ENCODE measurements at regions not wholly inside any gene's neighbourhood (a gene's known extent, or its start where the extent isn't known, plus 50 kb on each side); places are given as distances from the start of the nearest gene placed in this dataset.
"Not testable (repeated sequence)": the region's sequence is repeated elsewhere in the genome, so short reads cannot be mapped to it uniquely, and the experiment has no call there.

GRCh38 chr19:20482721-20483120 lies 82.9 kb downstream of the ZNF737 start:
- DNase-seq, result peak in 3 of 6 experiments; percentile 7 to 15 (median 14)

DNA sequence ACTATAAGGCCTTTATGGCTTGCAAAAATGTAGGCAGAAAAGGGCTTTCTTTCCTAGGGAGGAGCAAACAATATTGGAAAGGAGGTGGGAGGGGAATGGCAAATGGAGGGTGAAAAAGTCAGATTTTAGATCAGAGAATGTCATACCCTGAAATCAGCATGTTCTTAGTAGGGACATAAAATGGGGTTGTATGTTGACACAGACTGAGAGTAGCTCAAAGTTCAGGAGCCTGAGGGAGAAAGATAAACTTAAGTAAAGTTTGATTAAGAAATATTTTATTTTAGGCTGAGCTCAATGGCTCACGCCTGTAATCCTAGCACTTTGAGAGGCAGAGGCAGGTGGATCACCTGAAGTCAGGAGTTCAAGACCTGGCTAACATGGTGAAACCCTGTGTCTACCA lies 83.8 kb downstream of the ZNF737 start:
- DNase-seq, result no peak

GRCh38 chr19:20479483-20479882 lies 86.1 kb downstream of the ZNF737 start:
- DNase-seq, result no peak

DNA sequence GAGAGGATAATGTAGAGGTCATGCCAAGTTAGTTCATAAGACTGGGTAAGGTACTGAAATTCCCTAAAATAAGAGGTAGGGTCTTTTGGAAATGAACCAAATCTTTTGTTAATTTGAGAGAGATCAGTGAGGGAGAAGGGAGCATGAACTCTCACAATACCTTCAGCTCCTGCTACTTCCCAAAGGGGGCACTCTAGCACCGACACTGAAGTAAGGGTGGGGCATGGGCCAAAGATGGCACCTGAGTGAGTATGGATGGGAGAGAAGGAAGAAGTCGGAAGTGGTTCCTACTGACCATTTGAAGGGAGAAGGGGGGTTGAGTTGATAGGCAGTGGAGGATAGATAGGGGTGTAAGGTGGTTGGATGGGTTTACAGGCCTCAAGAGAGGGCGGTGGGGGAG lies 86.6 kb downstream of the ZNF737 start:
- no peak for DNase-seq

GRCh38 chr19:20472854-20473253 lies 92.7 kb downstream of the ZNF737 start:
- DNase-seq, result no peak

DNA sequence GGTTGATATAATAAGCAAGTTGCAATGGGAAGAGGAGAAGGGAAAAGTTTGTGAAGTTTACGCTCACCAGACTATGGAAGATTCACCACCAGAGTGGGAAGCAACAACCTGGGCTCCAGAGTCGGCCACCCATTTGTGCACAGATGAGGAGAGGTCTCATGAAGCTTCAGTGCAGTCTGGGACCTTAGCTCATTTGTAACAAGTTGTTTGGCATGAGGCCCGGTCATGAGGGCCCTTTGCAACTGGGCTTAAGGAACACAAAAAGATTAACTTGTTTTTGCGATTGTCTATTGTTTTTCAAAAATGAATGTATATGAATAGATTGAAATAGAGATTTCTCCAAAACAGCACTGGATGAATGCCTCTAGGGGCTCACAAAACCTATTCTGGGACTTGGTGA lies 94.2 kb downstream of the ZNF737 start:
- DNase-seq, result no peak

GRCh38 chr19:20470345-20471135 lies 95.0 kb downstream of the ZNF737 start:
- DNase-seq, result no peak

GRCh38 chr19:20466638-20466990 lies 99.0 kb downstream of the ZNF737 start:
- not testable (repeated sequence) for DNase-seq

- not testable (repeated sequence) for DNase-seq
Observed at GRCh38 chr19:20465922-20466637, 99.5 kb downstream of the ZNF737 start.

DNA sequence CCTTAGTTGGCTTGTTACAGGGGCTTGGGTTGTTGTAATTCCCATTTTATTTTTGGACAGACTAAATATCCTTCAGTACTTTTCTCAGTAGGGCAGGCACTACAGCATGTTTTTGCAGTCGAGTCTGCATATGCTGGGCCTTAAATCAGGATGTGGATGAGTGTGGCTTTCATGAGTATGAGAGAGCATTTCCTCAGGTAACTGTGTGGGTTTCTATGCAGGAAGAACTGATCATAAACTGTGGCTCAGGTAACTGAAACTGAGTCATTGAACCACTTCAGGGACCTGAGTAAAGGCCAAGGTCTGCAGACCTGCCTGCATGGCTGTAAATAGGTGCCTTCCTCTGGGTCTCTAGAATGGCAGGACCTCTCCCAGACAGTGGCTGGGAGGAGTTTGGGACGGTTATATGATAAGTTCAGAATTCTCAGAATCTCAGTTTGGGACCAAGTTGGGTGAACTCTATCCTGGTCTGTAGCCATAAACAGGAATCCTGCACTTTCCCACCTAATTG lies 112.1 kb downstream of the ZNF737 start:
- no peak for DNase-seq

DNA sequence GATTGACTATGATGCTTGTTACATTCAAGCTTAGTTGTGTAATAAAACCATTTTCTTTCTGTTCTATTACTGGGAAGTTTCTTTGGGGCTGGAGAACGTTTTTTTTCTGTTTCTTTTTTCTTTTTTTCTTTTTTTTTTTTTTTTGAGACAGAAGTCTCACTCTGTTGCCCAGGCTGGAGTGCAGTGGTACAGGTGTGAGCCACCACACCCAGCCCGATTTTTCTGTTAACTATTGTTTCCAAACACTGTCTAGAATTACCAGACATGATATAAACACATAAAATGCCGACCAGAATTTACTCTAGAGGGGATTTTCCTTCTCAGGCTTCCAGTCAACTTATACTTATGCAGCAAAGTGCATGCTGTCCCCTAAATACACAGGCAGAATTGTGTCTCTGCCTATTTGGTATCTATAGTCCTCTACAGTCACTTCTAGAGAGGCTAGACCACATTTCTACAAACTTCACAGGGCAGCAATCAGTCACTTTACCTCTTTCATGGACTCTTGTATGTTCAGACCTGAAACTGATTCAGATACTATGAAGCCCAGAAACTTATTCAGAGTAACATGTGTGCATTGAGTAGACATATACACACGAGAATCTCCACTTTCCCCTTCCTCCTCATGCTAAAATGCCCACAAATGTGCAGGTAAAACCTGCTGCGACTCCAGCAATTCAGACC lies 121.2 kb downstream of the ZNF737 start:
- no peak for DNase-seq

GRCh38 chr19:20432266-20432842 lies 133.2 kb downstream of the ZNF737 start:
- not testable (repeated sequence) for DNase-seq

DNA sequence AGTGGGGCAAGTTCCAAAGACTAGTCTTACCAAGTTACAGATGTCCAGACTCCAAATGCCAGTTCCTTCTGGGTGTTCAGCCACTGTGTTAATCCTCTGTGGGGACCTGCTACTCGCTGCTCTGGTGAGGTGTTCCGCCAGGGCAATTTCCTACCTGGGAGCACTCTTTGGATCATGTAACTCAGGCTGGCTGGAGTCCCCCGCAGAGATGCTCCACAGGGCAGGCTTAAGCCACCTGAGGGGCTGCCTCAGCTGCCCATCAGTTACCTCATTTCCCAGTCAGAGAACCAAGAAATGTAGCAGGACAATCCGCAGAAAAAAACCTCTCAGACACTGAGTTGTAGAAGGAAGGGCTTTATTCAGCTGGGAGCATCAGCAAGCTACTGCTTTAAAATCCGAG lies 133.8 kb downstream of the ZNF737 start:
- no peak for DNase-seq

DNA sequence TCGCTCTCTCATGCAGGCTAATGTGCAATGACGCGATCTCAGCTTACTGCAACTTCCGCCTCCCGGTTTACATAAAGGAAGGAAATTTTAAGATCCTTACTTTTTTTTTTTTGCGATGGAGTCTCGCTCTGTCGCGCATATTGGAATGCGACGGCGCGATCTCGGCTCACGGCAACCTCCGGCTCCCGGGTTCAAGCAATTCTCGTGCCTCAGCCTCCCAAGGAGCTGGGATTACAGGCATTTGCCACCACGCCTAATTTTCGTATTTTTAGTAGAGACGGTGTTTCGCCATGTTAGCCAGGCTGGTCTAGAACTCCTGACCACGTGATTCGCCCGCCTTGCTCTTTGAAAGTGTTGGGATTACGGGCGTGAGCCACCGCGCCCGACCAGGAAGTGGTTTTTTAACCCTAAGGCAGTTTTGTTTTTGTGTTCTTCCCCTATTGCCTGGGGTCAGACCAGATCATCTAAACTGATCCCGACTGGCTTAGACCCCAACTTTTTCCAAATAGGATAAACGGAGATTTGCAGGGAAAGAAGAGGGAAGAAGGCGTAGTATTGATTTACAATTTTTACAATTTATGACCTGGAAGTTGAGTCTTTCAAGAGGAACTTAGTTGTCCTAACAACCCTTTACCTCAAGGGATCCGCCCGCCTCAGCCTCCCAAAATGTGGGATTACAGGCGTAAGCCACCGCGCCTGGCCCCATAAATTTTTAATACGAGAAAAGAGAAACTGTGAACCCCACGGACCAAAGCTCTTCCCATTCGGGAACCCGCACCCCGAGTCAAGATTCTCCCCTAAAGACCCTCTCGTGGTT lies 142.0 kb downstream of the ZNF737 start:
- peak in 4 of 6 experiments; percentile 1 to 71 (median 37) for DNase-seq

GRCh38 chr19:20422216-20423205 lies 143.1 kb downstream of the ZNF737 start:
- DNase-seq, result no peak

GRCh38 chr19:20416661-20417060 lies 148.9 kb downstream of the ZNF737 start:
- no peak for DNase-seq

- DNase-seq, result no peak
Observed at GRCh38 chr19:20414120-20414519, 151.5 kb downstream of the ZNF737 start.

GRCh38 chr19:20413705-20414104 lies 151.9 kb downstream of the ZNF737 start:
- DNase-seq, result no peak

DNA sequence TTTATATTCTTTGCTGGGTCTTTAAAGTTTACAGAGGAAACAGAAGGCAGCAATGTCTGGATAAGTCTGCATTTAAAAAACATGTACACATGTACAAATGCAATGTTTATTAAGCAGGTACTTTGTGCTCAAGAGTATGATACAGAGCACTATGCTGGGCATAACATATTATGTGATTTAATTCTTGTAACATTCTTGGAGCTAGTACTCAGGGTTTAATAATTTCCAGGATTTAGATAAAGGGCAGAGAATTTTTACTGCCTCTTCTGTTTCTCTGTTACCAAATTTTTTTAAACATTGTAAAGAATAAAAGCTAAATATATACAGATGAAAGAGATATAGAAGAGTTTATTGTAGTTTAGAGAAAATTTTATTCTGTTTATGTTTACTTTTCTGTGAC lies 152.7 kb downstream of the ZNF737 start:
- no peak for DNase-seq

DNA sequence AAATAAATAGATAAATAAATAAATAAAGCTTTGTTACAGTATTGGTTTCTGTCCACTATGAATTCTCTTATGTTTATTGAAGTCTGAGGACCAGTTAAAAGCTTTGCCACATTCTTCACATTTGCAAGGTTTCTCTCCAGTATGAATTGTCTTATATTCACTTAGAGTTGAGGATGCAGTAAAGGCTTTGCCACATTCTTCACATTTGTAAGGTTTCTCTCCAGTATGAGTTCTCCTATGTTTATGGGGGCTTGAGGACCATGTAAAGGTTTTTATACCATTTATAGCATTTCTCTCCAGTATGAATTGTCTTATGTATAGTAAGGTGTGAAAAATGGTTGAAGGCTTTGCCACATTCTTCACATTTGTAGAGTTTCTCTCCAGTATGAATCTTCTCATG lies 168.3 kb downstream of the ZNF737 start:
- DNase-seq, result no peak

DNA sequence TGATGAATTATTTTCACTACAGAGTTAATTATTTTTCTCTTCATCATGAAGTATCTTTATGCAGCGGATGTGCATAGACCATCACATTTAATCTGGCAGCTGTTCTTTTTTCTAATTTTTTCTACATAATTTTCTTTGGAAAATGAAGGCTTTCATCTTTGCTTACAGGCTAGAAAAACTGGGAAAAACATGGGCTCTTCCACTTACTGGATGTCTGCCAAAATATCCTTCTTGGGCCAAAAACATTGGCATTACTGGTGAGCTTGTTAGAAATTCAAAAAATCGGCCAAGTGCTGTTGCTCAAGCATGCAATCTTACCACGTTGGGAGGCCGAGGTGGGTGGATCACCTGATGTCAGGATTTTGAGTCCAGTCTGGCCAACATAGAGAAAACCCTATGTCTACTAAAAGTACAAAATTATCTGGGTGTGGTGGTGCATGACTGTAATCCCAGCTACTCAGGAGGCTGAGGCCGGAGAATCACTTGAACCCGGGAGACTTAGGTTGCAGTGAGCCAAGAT lies 176.8 kb downstream of the ZNF737 start:
- DNase-seq, result no peak
